ENCODE measurements at regions not wholly inside any gene's neighbourhood (a gene's known extent, or its start where the extent isn't known, plus 50 kb on each side); places are given as distances from the start of the nearest gene placed in this dataset.

- Mint-ChIP-seq H3K36me3 (no peaks in the 10 kb centered on the region), H3K9me3 (no peaks in the 10 kb centered on the region), H3K4me3 (no peak overlapping the region), H3K4me1 (no peaks in the 10 kb centered on the region), H3K27me3 (no peaks in the 10 kb centered on the region), H3K27ac (no peak overlapping the region)
Observed at GRCh38 chr6:97885828-97886227, 602.8 kb upstream of the MMS22L start.

- Mint-ChIP-seq H3K27ac (no peak overlapping the region), H3K4me1 (no peaks in the 10 kb centered on the region), H3K4me3 (no peak overlapping the region), H3K27me3 (no peaks in the 10 kb centered on the region), H3K9me3 (peaks cover 0 to 5% (median 0%) of the 10 kb centered on the region in 3 donors), H3K36me3 (no peaks in the 10 kb centered on the region)
Observed at GRCh38 chr6:97901531-97901930, 618.5 kb upstream of the MMS22L start.

DNA sequence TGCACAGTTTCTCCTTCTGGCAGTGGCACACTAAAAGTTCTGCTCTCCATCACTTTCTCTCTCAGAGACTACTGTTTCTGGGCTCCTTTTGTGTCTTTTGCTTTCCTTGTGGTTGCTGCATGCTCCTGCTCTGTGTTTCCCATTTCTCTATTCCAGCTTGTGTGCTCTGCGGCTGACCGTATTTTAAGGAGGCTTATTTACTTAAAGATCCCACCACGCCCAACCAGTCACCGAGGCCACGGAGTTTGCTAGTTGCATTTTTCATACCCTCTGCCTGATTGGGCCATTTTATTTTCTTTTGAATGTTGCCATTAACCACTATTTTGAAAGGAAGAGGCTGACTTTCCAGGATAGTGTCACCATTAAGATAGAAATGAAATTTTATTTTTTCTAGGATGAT lies 626.4 kb upstream of the MMS22L start:
- H3K27me3 Mint-ChIP-seq = no peaks in the 10 kb centered on the region
- no peak overlapping the region for H3K27ac Mint-ChIP-seq
- H3K36me3 Mint-ChIP-seq = no peaks in the 10 kb centered on the region
- H3K9me3 Mint-ChIP-seq = peaks cover 0 to 7% (median 2%) of the 10 kb centered on the region in 3 donors
- peaks cover 0 to 1% (median 0%) of the 10 kb centered on the region in 3 donors for H3K4me1 Mint-ChIP-seq
- H3K4me3 Mint-ChIP-seq = no peak overlapping the region

- Mint-ChIP-seq H3K36me3 (no peaks in the 10 kb centered on the region), H3K27ac (no peak overlapping the region), H3K4me1 (no peaks in the 10 kb centered on the region), H3K27me3 (no peaks in the 10 kb centered on the region), H3K4me3 (no peak overlapping the region), H3K9me3 (peaks cover 0 to 2% (median 0%) of the 10 kb centered on the region in 3 donors)
Observed at GRCh38 chr6:97913721-97914120, 630.7 kb upstream of the MMS22L start.

DNA sequence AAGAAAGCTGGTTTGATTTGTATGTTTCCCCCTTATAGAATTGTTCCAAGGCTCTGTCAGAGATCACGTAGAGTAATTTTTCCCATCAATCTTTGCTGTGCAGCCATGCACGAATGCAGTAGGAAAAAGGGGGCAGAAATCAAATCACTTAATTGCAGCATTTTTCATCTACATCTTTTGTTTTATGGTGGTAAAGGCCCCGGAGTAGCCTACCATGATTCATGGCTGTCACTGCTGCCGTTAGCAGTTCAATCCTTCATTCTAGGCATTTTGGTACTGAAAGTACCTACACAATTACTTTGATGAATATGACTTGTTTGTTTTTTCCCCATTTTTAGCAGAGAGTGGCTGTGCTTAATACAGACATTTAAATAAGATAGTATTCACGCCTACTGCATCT lies 631.9 kb upstream of the MMS22L start:
- Mint-ChIP-seq H3K9me3 (peaks cover 0 to 2% (median 0%) of the 10 kb centered on the region in 3 donors), H3K27me3 (no peaks in the 10 kb centered on the region), H3K4me3 (no peak overlapping the region), H3K4me1 (no peaks in the 10 kb centered on the region), H3K27ac (no peak overlapping the region), H3K36me3 (no peaks in the 10 kb centered on the region)

DNA sequence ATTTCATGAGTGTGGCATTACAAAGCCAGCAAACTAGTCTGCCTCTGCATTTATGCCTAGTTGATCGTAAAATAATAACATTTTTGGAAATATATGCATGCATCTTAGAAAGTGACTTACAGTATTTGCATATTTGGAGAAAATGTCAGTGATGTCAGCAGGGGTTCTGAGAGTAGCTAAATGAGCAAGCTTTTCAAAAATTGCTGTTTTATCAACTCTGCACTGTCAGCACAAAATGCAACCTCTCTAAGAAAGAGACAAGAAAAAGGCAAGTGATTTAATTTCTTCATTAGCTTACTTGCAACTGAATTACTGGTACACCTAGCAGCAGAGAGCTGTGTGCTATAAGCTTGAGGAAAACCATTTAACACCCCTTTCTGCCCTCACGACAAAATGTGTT lies 632.5 kb upstream of the MMS22L start:
- Mint-ChIP-seq H3K9me3 (no peaks in the 10 kb centered on the region), H3K36me3 (no peaks in the 10 kb centered on the region), H3K27ac (no peak overlapping the region), H3K4me1 (no peaks in the 10 kb centered on the region), H3K4me3 (no peak overlapping the region), H3K27me3 (no peaks in the 10 kb centered on the region)

DNA sequence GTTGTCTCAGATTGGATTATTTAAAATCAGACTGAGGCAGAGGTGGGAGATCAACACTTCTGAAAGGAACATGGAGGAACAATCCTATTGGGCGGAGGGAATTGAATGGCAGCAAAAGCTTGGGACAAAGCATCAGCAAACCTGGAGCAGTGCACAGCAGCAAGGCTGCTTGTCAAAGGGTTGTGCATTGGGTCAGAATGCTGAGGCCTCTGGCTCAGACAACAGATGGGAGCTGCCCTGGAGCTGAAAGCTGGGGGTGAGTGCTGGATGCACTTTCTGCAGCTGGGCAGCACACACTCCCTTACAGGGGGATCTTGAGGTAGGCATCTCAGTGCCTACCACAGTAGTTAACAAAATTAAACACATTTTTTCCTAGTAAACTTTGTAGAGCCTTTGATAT lies 634.4 kb upstream of the MMS22L start:
- no peaks in the 10 kb centered on the region for H3K36me3 Mint-ChIP-seq
- H3K27me3 Mint-ChIP-seq = no peaks in the 10 kb centered on the region
- peak overlapping the region in 1 of 3 donors; percentile 14 for H3K27ac Mint-ChIP-seq
- H3K4me3 Mint-ChIP-seq = no peak overlapping the region
- no peaks in the 10 kb centered on the region for H3K4me1 Mint-ChIP-seq
- H3K9me3 Mint-ChIP-seq = no peaks in the 10 kb centered on the region

- H3K9me3 Mint-ChIP-seq = peaks cover 0 to 1% (median 0%) of the 10 kb centered on the region in 3 donors
- H3K36me3 Mint-ChIP-seq = no peaks in the 10 kb centered on the region
- no peaks in the 10 kb centered on the region for H3K4me1 Mint-ChIP-seq
- H3K27ac Mint-ChIP-seq = no peak overlapping the region
- H3K27me3 Mint-ChIP-seq = no peaks in the 10 kb centered on the region
- H3K4me3 Mint-ChIP-seq = no peak overlapping the region
Observed at GRCh38 chr6:97919046-97919445, 636.0 kb upstream of the MMS22L start.

DNA sequence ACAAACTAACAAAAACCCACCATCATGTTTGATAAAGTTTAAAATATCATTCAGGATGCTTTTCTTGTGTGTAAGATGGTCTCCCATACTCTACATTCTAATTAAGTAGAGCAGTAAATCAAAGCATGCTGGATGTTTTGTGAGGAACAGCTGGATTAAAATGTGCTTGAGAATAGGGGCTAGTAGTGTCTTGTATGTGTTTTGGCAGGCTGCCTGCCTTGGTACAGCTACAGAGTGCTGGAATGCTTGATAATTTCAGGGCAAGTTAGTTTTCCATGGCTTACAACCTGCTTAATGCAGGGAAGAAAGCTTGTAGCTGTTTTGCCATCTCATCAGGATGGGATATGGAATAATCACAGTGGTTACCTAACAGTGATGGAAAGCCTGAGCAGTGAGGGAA lies 636.6 kb upstream of the MMS22L start:
- Mint-ChIP-seq H3K27ac (no peak overlapping the region), H3K4me3 (no peak overlapping the region), H3K9me3 (peaks cover 0 to 2% (median 0%) of the 10 kb centered on the region in 3 donors), H3K4me1 (no peaks in the 10 kb centered on the region), H3K36me3 (no peaks in the 10 kb centered on the region), H3K27me3 (no peaks in the 10 kb centered on the region)

- H3K4me3 Mint-ChIP-seq = no peak overlapping the region
- H3K4me1 Mint-ChIP-seq = peaks cover 0 to under 1% (median 0%) of the 10 kb centered on the region in 3 donors
- no peak overlapping the region for H3K27ac Mint-ChIP-seq
- no peaks in the 10 kb centered on the region for H3K27me3 Mint-ChIP-seq
- H3K9me3 Mint-ChIP-seq = peaks cover 0 to 2% (median 0%) of the 10 kb centered on the region in 3 donors
- H3K36me3 Mint-ChIP-seq = no peaks in the 10 kb centered on the region
Observed at GRCh38 chr6:97923249-97923648, 640.2 kb upstream of the MMS22L start.

GRCh38 chr6:97925504-97925903 lies 642.5 kb upstream of the MMS22L start:
- Mint-ChIP-seq H3K4me3 (no peak overlapping the region), H3K9me3 (peaks cover 0 to 2% (median 0%) of the 10 kb centered on the region in 3 donors), H3K36me3 (no peaks in the 10 kb centered on the region), H3K27ac (no peak overlapping the region), H3K4me1 (peaks cover 0 to 2% (median 0%) of the 10 kb centered on the region in 3 donors), H3K27me3 (no peaks in the 10 kb centered on the region)

- Mint-ChIP-seq H3K9me3 (no peaks in the 10 kb centered on the region), H3K27me3 (no peaks in the 10 kb centered on the region)
Observed at GRCh38 chr6:97939440-97940168, 656.6 kb upstream of the MMS22L start.

GRCh38 chr6:97947841-97948240 lies 664.8 kb upstream of the MMS22L start:
- Mint-ChIP-seq H3K27me3 (no peaks in the 10 kb centered on the region), H3K36me3 (no peaks in the 10 kb centered on the region), H3K27ac (no peak overlapping the region), H3K4me1 (no peaks in the 10 kb centered on the region), H3K9me3 (peaks cover 2 to 3% (median 3%) of the 10 kb centered on the region in 3 donors), H3K4me3 (no peak overlapping the region)

More at GRCh38 chr6:97939440-97940168, 656.6 kb upstream of the MMS22L start:
- H3K4me1 Mint-ChIP-seq = no peaks in the 10 kb centered on the region
- H3K4me3 Mint-ChIP-seq = no peak overlapping the region
- H3K27ac Mint-ChIP-seq = no peak overlapping the region
- H3K36me3 Mint-ChIP-seq = no peaks in the 10 kb centered on the region

- Mint-ChIP-seq H3K27me3 (no peaks in the 10 kb centered on the region), H3K4me1 (no peaks in the 10 kb centered on the region), H3K4me3 (no peak overlapping the region), H3K9me3 (peaks cover 1 to 4% (median 1%) of the 10 kb centered on the region in 3 donors), H3K36me3 (no peaks in the 10 kb centered on the region), H3K27ac (no peak overlapping the region)
Observed at GRCh38 chr6:97958134-97958533, 675.1 kb upstream of the MMS22L start.

- H3K9me3 Mint-ChIP-seq = peaks cover 0 to 4% (median 2%) of the 10 kb centered on the region in 3 donors
- H3K36me3 Mint-ChIP-seq = no peaks in the 10 kb centered on the region
- peaks cover 1% of the 10 kb centered on the region for H3K27me3 Mint-ChIP-seq
- H3K4me3 Mint-ChIP-seq = no peak overlapping the region
- H3K27ac Mint-ChIP-seq = no peak overlapping the region
- H3K4me1 Mint-ChIP-seq = no peaks in the 10 kb centered on the region
Observed at GRCh38 chr6:97963193-97963592, 680.2 kb upstream of the MMS22L start.

GRCh38 chr6:97969065-97969464 lies 686.0 kb upstream of the MMS22L start:
- H3K4me1 Mint-ChIP-seq = no peaks in the 10 kb centered on the region
- H3K9me3 Mint-ChIP-seq = peaks cover 1 to 4% (median 2%) of the 10 kb centered on the region in 3 donors
- H3K27me3 Mint-ChIP-seq = peaks cover 1% of the 10 kb centered on the region
- H3K36me3 Mint-ChIP-seq = no peaks in the 10 kb centered on the region
- H3K4me3 Mint-ChIP-seq = no peak overlapping the region
- no peak overlapping the region for H3K27ac Mint-ChIP-seq
